Thyroid gland (tissue), 4 donors: ENCODE measurements at regions not wholly inside any gene's neighbourhood (a gene's known extent, or its start where the extent isn't known, plus 50 kb on each side); places are given as distances from the start of the nearest gene placed in this dataset.
A peak's percentile ranks its signal among the peaks of the same experiment; 100 is the strongest.

Experiments
- DNase-seq, 2 donors: peaks; one replicate each; pipeline ENCODE4 v3.0.0-alpha.2; 2019
- H3K27ac ChIP-seq, 3 donors: fragments of 200-600 bp; sonication (generic); 1 replicate in 2 of 3; 2 replicates in 1 of 3; pipeline ENCODE4 v1.5.1; 2016 to 2019; ENCODE audit warnings: mild to moderate bottlenecking in 1 of 3, moderate library complexity in 1 of 3
- H3K27me3 ChIP-seq: fragments of 200-600 bp; sonication (generic); one replicate; pipeline ENCODE4 v1.5.1; 2019
- H3K36me3 ChIP-seq, 2 donors: fragments of 200-600 bp; sonication (generic); one replicate each; pipeline ENCODE4 v1.5.1; 2016 to 2019
- H3K4me1 ChIP-seq, 2 donors: fragments of 200-600 bp; sonication (generic); one replicate each; pipeline ENCODE4 v1.5.1; 2017 to 2019
- H3K4me3 ChIP-seq, 3 donors: fragments of 200-600 bp; sonication (generic); replicated peaks in 1 of 3; 1 replicate in 2 of 3; 2 replicates in 1 of 3; pipeline ENCODE4 v1.5.1; 2016; ENCODE audit warnings: mild to moderate bottlenecking in 1 of 3
- H3K9me3 ChIP-seq: fragments of 200-600 bp; sonication (generic); one replicate; pipeline ENCODE4 v1.5.1; 2017
- POLR2A ChIP-seq, 2 donors: fragments of 450-650 bp; IDR thresholded peaks; one replicate each; pipeline ENCODE4 v1.6.1; 2017; ENCODE audit warnings: antibody characterized with exemption in 2 of 2, mild to moderate bottlenecking in 2 of 2, moderate library complexity in 1 of 2
- WGBS, 2 donors: methylation state at CpG; one replicate each; pipeline ENCODE4 v1.1.5; 2017; 5-methylcytosine and 5-hydroxymethylcytosine counted together
- intact Hi-C: fragments of 100-400 bp; cut with DNase I; formaldehyde crosslinking; loops from one replicate; pipeline ENCODE4 v1.15.1; 2023
- TF ChIP-seq, protein P1 (sequence below), 6 experiments: fragments of 200-600 bp in 3 of 6; fragments of 450-650 bp in 3 of 6; sonication (generic) in 3 of 6; IDR thresholded peaks; one replicate each; pipeline ENCODE4 v1.5.1; 2016 to 2019; ENCODE audit warnings: antibody characterized with exemption in 6 of 6, mild to moderate bottlenecking in 2 of 6, inconsistent platforms in 1 of 6, moderate library complexity in 1 of 6

- TF ChIP-seq POLR2A (IDR thresholded peaks at IDR 0.05): no peak
- TF ChIP-seq, protein P1, sequence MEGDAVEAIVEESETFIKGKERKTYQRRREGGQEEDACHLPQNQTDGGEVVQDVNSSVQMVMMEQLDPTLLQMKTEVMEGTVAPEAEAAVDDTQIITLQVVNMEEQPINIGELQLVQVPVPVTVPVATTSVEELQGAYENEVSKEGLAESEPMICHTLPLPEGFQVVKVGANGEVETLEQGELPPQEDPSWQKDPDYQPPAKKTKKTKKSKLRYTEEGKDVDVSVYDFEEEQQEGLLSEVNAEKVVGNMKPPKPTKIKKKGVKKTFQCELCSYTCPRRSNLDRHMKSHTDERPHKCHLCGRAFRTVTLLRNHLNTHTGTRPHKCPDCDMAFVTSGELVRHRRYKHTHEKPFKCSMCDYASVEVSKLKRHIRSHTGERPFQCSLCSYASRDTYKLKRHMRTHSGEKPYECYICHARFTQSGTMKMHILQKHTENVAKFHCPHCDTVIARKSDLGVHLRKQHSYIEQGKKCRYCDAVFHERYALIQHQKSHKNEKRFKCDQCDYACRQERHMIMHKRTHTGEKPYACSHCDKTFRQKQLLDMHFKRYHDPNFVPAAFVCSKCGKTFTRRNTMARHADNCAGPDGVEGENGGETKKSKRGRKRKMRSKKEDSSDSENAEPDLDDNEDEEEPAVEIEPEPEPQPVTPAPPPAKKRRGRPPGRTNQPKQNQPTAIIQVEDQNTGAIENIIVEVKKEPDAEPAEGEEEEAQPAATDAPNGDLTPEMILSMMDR (IDR thresholded peaks at IDR 0.05): no peak
- no peaks in the 10 kb centered on the region for H3K9me3 ChIP-seq
- no peaks in the 10 kb centered on the region for H3K27me3 ChIP-seq
- H3K36me3 ChIP-seq: no peaks in the 10 kb centered on the region
- no peak overlapping the region for H3K27ac ChIP-seq
- DNase-seq: no peak
- 87 to 89% methylated on average over 4 of the region's 4 CpGs for WGBS, 2 donors
- H3K4me1 ChIP-seq: peaks cover 5 to 10% of the 10 kb centered on the region in 2 donors
- intact Hi-C loops: no loop called here
- H3K4me3 ChIP-seq: no peak overlapping the region
These were observed 190.3 kb upstream of the CRY1 start for GRCh38 chr12:107283652-107284051.

DNA sequence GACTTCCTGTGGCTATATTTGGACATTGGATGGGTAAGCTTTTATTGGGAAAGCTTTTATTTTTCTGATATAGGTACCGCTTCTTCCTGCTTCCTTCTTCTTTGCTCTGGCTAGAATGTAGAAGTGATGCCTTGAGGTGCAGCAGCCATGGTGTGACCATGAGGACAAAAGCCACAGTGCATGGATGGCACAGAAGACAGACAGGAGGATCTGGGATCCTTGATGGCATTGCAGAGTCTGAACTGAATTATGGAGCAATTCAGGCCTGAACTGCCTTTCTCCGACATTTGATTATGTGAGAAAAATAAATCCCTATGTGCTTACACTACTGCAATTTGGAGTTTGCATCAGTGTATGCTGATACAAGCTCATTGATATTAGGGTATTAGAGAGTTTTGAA, 191.3 kb upstream of the CRY1 start:
- H3K4me3 ChIP-seq: no peak overlapping the region
- WGBS, 2 donors: 89 to 98% methylated on average over 2 of the region's 2 CpGs
- H3K4me1 ChIP-seq: peaks cover 5 to 10% of the 10 kb centered on the region in 2 donors
- no peaks in the 10 kb centered on the region for H3K36me3 ChIP-seq
- no peaks in the 10 kb centered on the region for H3K27me3 ChIP-seq
- TF ChIP-seq, protein P1 (IDR thresholded peaks at IDR 0.05): no peak
- TF ChIP-seq POLR2A (IDR thresholded peaks at IDR 0.05): no peak
- no peak for DNase-seq
- intact Hi-C loops: no loop called here
- H3K27ac ChIP-seq: no peak overlapping the region
- H3K9me3 ChIP-seq: no peaks in the 10 kb centered on the region

GRCh38 chr12:107287436-107288413, 194.4 kb upstream of the CRY1 start:
- H3K36me3 ChIP-seq: no peaks in the 10 kb centered on the region
- no peaks in the 10 kb centered on the region for H3K9me3 ChIP-seq
- intact Hi-C loops: no loop called here
- no peak overlapping the region for H3K4me3 ChIP-seq
- WGBS, 2 donors: 81 to 86% methylated on average over 11 of the region's 11 CpGs
- H3K4me1 ChIP-seq: no peaks in the 10 kb centered on the region
- no peak for DNase-seq
- no peak overlapping the region for H3K27ac ChIP-seq
- TF ChIP-seq, protein P1 (IDR thresholded peaks at IDR 0.05): no peak
- TF ChIP-seq POLR2A (IDR thresholded peaks at IDR 0.05): no peak
- H3K27me3 ChIP-seq: no peaks in the 10 kb centered on the region

DNA sequence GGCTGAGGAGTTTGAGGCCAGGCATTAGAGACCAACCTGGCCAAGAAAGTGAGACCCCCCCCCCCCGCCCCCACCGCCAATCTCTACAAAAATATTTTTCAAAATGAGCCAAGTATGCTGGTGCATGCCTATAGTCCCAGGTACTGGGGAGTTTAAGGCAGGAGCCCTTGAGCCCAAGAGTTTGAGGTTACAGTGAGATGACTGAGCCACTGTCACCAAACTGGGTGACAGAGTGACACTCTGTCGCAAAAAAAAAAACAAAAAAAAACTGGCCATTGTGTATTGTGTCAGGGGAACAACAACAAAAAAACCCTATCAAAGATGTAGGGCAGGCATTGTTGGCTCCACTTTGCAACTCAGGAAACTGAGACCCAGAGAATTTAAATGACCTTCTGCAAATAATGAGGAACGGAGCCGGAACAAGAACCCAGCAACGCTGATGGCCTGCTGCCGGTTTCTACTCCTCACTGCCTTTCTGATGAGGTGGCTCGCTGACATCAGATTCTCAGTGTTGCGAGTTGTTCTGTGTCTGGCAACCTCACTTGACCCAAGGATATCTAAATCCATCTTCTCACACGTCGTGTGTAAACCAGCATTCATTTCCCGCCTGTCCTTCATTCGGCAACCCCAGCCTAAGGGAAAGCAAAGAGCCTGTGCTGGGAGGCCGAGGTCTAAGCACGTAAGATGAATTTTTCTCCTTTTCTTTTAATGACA, 195.2 kb upstream of the CRY1 start:
- H3K4me3 ChIP-seq: no peak overlapping the region
- no peak for TF ChIP-seq POLR2A (IDR thresholded peaks at IDR 0.05)
- TF ChIP-seq, protein P1 (IDR thresholded peaks at IDR 0.05): no peak
- H3K27ac ChIP-seq: no peak overlapping the region
- WGBS, 2 donors: 87 to 89% methylated on average over 15 of the region's 15 CpGs
- no peaks in the 10 kb centered on the region for H3K4me1 ChIP-seq
- no peaks in the 10 kb centered on the region for H3K9me3 ChIP-seq
- H3K36me3 ChIP-seq: no peaks in the 10 kb centered on the region
- no peaks in the 10 kb centered on the region for H3K27me3 ChIP-seq
- DNase-seq: no peak
- intact Hi-C loops: no loop called here

GRCh38 chr12:107291018-107291417, 197.7 kb upstream of the CRY1 start:
- H3K4me1 ChIP-seq: no peaks in the 10 kb centered on the region
- peak in 1 of 2 donors; percentile 14 for DNase-seq
- no peaks in the 10 kb centered on the region for H3K36me3 ChIP-seq
- intact Hi-C loops: no loop called here
- no peak for TF ChIP-seq POLR2A (IDR thresholded peaks at IDR 0.05)
- TF ChIP-seq, protein P1 (IDR thresholded peaks at IDR 0.05): no peak
- no peak overlapping the region for H3K4me3 ChIP-seq
- H3K27ac ChIP-seq: no peak overlapping the region
- no peaks in the 10 kb centered on the region for H3K9me3 ChIP-seq
- 72 to 82% methylated on average over 7 of the region's 7 CpGs for WGBS, 2 donors
- no peaks in the 10 kb centered on the region for H3K27me3 ChIP-seq
